Esophagus muscularis mucosa (tissue), 4 donors: ENCODE measurements at regions not wholly inside any gene's neighbourhood (a gene's known extent, or its start where the extent isn't known, plus 50 kb on each side); places are given as distances from the start of the nearest gene placed in this dataset.

Experiments
- DNase-seq: peaks from one replicate; pipeline ENCODE4 v3.0.0-alpha.2; 2017; ENCODE audit errors: extremely low spot score
- H3K27ac ChIP-seq, 4 donors: fragments of 200-600 bp; sonication (generic); replicated peaks in 1 of 4; 1 replicate in 3 of 4; 2 replicates in 1 of 4; pipeline ENCODE4 v1.5.1; 2016 to 2019; ENCODE audit warnings: mild to moderate bottlenecking in 1 of 4
- H3K27me3 ChIP-seq, 4 donors: fragments of 200-600 bp; sonication (generic); one replicate each; pipeline versions ENCODE4 v1.5.1 to v1.6.0; 2016 to 2019
- H3K36me3 ChIP-seq, 4 donors: fragments of 200-600 bp; sonication (generic); one replicate each; pipeline ENCODE4 v1.5.1; 2016 to 2019
- H3K4me1 ChIP-seq, 4 donors: fragments of 200-600 bp; sonication (generic); one replicate each; pipeline ENCODE4 v1.5.1; 2016 to 2019
- H3K4me3 ChIP-seq, 4 donors: fragments of 200-600 bp; sonication (generic); 1 replicate in 2 of 4; 2 replicates in 2 of 4; pipeline ENCODE4 v1.5.1; 2016 to 2019; ENCODE audit warnings: mild to moderate bottlenecking in 4 of 4, moderate library complexity in 1 of 4
- H3K9me3 ChIP-seq, 4 donors: fragments of 200-600 bp; sonication (generic); 1 replicate in 3 of 4; 2 replicates in 1 of 4; pipeline ENCODE4 v1.5.1; 2016 to 2019
- EP300 ChIP-seq: sonication (generic); formaldehyde crosslinking; IDR thresholded peaks from one replicate; pipeline ENCODE4 v1.6.1; 2017; ENCODE audit warnings: antibody characterized with exemption
- POLR2A ChIP-seq: fragments of 450-650 bp; IDR thresholded peaks from one replicate; pipeline ENCODE4 v1.6.1; 2017; ENCODE audit warnings: antibody characterized with exemption, moderate library complexity, mild to moderate bottlenecking, low read depth
- POLR2AphosphoS5 ChIP-seq, 2 donors: sonication (generic); formaldehyde crosslinking; IDR thresholded peaks; one replicate each; pipeline ENCODE4 v1.6.1; 2017; ENCODE audit warnings: antibody characterized with exemption in 2 of 2
- whole genome bisulfite sequencing: methylation state at CpG from one replicate; pipeline ENCODE4 v1.1.5; 2018; 5-methylcytosine and 5-hydroxymethylcytosine counted together
- intact Hi-C: fragments of 100-400 bp; cut with DNase I; formaldehyde crosslinking; loops from one replicate; pipeline ENCODE4 v1.15.1; 2023
- TF ChIP-seq, protein P1 (sequence below), 3 experiments: fragments of 200-600 bp in 2 of 3; fragments of 450-650 bp in 1 of 3; sonication (generic) in 2 of 3; IDR thresholded peaks; one replicate each; pipeline ENCODE4 v1.5.1; 2017 to 2019; ENCODE audit warnings: antibody characterized with exemption in 3 of 3, mild to moderate bottlenecking in 2 of 3, moderate library complexity in 1 of 3

DNA sequence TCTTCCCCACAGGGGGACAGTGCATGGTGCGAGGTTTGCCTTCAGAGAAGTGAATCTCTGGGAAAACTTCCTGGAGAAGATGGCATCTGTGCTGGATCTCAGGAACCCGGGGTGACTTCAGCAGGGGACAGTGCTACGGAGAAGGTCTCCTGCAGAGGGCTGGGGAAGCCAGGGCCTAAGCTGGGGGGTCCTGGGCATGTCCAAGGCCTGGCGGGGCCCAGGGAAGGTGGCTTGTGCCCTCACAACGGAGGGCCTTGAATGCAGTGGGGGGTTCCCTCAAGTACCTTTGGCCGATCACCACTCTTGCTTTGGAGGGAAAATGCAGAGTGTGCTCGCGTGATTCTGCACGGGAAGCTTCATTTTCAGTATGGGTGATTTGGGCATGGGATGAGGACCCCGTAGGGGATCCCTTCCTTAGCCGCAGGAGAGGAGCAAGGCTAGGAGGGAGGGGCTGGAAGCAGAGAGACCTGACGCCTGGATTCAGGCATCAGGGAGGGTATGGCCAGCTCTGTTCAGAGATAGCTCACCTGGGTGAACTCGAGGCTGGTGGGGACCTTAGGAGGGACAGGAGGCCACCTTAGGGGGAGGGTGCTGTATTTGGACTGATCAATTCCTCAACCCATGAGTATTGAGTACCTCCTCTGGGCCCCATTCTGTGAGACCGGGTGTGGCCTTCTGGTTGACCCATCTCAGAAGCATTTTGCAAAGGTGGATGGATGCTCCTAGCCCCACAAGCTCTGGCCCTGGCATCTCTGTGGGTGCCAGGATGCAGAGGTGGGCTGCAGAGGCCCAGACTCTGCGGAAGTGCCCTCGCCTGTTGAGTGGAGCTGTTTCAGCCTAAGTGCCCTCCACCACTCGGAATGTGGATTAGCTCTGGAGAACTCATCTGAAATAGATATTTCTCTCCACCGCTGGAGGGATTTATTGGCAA lies 529.4 kb downstream of the TBC1D22A start:
- TF ChIP-seq EP300 = no peak
- TF ChIP-seq, protein P1, sequence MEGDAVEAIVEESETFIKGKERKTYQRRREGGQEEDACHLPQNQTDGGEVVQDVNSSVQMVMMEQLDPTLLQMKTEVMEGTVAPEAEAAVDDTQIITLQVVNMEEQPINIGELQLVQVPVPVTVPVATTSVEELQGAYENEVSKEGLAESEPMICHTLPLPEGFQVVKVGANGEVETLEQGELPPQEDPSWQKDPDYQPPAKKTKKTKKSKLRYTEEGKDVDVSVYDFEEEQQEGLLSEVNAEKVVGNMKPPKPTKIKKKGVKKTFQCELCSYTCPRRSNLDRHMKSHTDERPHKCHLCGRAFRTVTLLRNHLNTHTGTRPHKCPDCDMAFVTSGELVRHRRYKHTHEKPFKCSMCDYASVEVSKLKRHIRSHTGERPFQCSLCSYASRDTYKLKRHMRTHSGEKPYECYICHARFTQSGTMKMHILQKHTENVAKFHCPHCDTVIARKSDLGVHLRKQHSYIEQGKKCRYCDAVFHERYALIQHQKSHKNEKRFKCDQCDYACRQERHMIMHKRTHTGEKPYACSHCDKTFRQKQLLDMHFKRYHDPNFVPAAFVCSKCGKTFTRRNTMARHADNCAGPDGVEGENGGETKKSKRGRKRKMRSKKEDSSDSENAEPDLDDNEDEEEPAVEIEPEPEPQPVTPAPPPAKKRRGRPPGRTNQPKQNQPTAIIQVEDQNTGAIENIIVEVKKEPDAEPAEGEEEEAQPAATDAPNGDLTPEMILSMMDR (IDR thresholded peaks at IDR 0.05) = no peak

DNA sequence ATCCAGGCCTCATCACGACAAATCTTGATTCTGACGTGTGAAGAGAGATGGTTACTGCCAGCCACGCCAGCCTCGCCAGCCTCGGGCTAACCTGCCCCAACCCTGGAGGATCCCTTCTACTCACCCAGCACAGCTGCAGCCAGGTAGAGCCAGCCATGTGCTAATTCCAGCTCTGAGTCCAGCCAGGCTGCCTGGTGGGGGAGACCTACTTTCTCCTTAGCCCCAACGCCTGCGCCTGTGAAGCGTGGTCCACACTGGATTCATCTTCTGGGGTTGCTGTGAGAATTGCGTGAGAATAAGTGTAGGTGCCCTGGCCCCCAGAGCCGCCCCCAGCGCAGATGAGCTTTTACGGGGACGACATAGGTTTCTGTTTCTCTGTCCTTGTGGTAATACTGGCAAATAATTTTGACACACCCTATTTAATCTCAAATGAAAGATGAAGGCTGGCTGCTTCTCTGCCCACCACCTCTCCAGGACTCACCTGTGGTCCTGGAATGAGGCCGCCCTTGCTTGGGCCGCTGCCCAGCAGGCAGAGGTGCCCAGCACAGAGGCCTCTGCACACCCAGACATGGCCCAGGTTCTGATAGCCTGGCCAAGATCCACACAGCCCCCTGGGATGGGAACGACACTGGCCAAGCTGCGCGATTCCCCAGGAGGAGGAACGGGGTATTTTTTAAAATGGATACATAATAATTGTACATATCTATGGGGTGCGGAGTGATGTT lies 528.4 kb downstream of the TBC1D22A start:
- no peak overlapping the region for H3K27ac ChIP-seq
- WGBS = 86% methylated on average over 20 of the region's 20 CpGs

More for the DNA sequence above, 529.4 kb downstream of the TBC1D22A start:
- 76% methylated on average over 15 of the region's 18 CpGs for WGBS
- peak overlapping the region in 1 of 4 donors; percentile 28 for H3K27ac ChIP-seq
- DNase-seq = no peak
- no peak overlapping the region for H3K4me3 ChIP-seq
- no peaks in the 10 kb centered on the region for H3K36me3 ChIP-seq
- H3K4me1 ChIP-seq = peaks cover 0 to 17% (median 16%) of the 10 kb centered on the region in 4 donors
- H3K9me3 ChIP-seq = no peaks in the 10 kb centered on the region
- intact Hi-C loops = no loop called here
- peaks cover 0 to 61% (median 0%) of the 10 kb centered on the region in 4 donors for H3K27me3 ChIP-seq

DNA sequence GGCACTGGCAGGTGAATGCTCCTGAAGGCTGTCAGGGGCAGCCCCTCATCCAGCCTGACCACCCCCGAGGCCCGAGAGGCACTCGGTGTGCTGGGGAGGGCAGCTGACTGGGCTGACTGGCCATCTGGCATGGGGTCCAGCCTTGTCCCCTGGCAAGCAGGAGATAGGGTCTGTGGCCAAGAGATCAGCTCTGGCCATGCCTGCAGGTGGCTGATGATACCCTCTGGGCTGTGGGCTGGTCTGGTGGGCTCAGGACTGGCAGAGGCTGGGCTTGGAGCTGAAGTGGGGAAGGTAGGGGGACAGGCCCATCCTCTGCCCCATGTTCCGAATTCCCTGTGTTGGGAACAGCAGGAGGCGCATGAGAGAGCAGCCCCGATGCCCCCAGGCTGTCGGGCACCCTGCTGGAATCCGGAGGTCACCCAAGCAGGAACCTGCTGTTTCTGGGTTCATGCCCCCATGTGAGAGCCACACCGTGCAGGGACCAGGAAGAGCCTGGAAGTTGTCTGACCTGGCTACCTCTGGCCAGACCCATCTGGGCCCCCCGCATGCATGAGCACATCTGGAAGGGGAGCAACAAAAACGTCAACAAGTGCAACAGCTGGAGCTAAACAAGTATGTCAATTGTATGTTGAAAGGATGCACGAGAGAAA lies 527.0 kb downstream of the TBC1D22A start:
- intact Hi-C loops = no loop called here
- TF ChIP-seq POLR2AphosphoS5 (IDR thresholded peaks at IDR 0.05) (no peak), EP300 (no peak), POLR2A (no peak)
- TF ChIP-seq, protein P1 (IDR thresholded peaks at IDR 0.05) = no peak
- H3K36me3 ChIP-seq = no peaks in the 10 kb centered on the region
- no peaks in the 10 kb centered on the region for H3K9me3 ChIP-seq
- peaks cover 0 to 17% (median 16%) of the 10 kb centered on the region in 4 donors for H3K4me1 ChIP-seq
- H3K4me3 ChIP-seq = no peak overlapping the region
- H3K27me3 ChIP-seq = peaks cover 0 to 51% (median 0%) of the 10 kb centered on the region in 4 donors
- H3K27ac ChIP-seq = no peak overlapping the region
- no peak for DNase-seq
- WGBS = 71% methylated on average over 6 of the region's 12 CpGs

More for the DNA sequence above, 528.4 kb downstream of the TBC1D22A start:
- Histone ChIP-seq H3K9me3 (no peaks in the 10 kb centered on the region), H3K36me3 (no peaks in the 10 kb centered on the region), H3K4me1 (peaks cover 0 to 17% (median 16%) of the 10 kb centered on the region in 4 donors), H3K27me3 (peaks cover 0 to 61% (median 0%) of the 10 kb centered on the region in 4 donors), H3K4me3 (no peak overlapping the region)
- TF ChIP-seq POLR2AphosphoS5 (IDR thresholded peaks at IDR 0.05) = no peak
- DNase-seq = no peak
- intact Hi-C loops = no loop called here

DNA sequence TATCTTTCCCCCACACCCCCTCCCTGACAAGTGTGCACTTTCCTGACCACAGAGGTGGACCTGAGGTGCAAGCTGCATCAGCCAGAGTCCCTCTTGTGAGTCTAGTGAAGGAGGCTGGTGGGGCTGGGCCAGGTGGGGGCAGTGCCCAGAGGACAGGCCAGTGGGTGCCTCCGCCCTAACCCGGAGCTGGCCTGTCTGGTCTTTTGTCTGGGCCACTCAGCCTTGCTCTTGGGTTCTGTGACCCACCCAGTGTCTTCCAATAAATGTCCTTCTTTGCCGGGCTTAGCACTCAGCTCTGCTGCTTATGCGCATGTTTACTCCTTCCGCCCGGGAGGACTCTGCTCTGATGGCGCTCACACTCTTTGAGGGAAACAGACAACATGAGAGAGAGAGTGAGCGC lies 526.2 kb downstream of the TBC1D22A start:
- no peak for DNase-seq
- no peaks in the 10 kb centered on the region for H3K9me3 ChIP-seq
- TF ChIP-seq, protein P1 (IDR thresholded peaks at IDR 0.05) = no peak
- TF ChIP-seq POLR2A = no peak
- no peak for TF ChIP-seq EP300
- TF ChIP-seq POLR2AphosphoS5 (IDR thresholded peaks at IDR 0.05) = no peak
- peaks cover 0 to 51% (median 0%) of the 10 kb centered on the region in 4 donors for H3K27me3 ChIP-seq
- H3K4me1 ChIP-seq = peaks cover 0 to 17% (median 16%) of the 10 kb centered on the region in 4 donors
- H3K36me3 ChIP-seq = no peaks in the 10 kb centered on the region
- H3K4me3 ChIP-seq = no peak overlapping the region
- intact Hi-C loops = no loop called here
- no peak overlapping the region for H3K27ac ChIP-seq
- WGBS = 88% methylated on average over 8 of the region's 8 CpGs

DNA sequence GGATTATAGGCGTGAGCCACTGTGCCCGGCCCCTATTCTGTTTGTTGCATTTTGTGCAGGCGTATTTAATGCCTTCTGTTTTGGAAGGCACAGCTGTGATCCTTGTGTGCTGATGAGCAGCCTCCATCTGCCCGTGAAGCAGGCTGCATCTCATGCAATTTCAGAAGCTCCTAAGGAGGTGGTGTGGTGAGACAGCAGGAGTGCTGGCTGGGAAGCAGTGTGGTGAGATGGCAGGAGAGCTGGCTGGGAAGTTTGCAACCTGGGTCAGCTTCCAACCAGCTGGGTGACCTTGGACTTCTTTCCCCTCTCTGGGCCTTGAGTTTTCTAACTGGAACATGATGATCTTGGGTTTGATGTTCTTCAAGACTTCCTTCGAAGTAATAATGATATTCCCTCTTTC lies 525.1 kb downstream of the TBC1D22A start:
- no peaks in the 10 kb centered on the region for H3K9me3 ChIP-seq
- H3K4me1 ChIP-seq = peaks cover 0 to 10% (median 9%) of the 10 kb centered on the region in 4 donors
- no peak for DNase-seq
- intact Hi-C loops = no loop called here
- H3K27me3 ChIP-seq = peaks cover 0 to 62% (median 0%) of the 10 kb centered on the region in 4 donors
- no peaks in the 10 kb centered on the region for H3K36me3 ChIP-seq
- no peak for TF ChIP-seq POLR2AphosphoS5 (IDR thresholded peaks at IDR 0.05)
- TF ChIP-seq POLR2A = no peak
- TF ChIP-seq, protein P1 (IDR thresholded peaks at IDR 0.05) = no peak
- no peak for TF ChIP-seq EP300
- no peak overlapping the region for H3K27ac ChIP-seq
- no peak overlapping the region for H3K4me3 ChIP-seq
- 91% methylated on average over 5 of the region's 5 CpGs for WGBS
